Right lobe of liver (tissue), 6 donors: ENCODE measurements at regions not wholly inside any gene's neighbourhood (a gene's known extent, or its start where the extent isn't known, plus 50 kb on each side); places are given as distances from the start of the nearest gene placed in this dataset.

Experiments
- ATAC-seq, 4 donors: fragments of 200-7000 bp; cut with Tn5 transposase; one replicate each; pipeline ENCODE4 v1.9.1; 2020; ENCODE audit warnings: mild to moderate bottlenecking in 4 of 4, moderate library complexity in 4 of 4
- DNase-seq, 3 donors: peaks; one replicate each; pipeline ENCODE4 v3.0.0-alpha.2; 2020
- H3K27ac ChIP-seq, 3 donors: fragments of 200-600 bp; one replicate each; pipeline ENCODE4 v1.8.0; 2022
- H3K27me3 ChIP-seq, 2 donors: fragments of 200-600 bp; one replicate each; pipeline ENCODE4 v1.8.0; 2022
- H3K36me3 ChIP-seq, 4 donors: fragments of 200-600 bp; sonication (generic) in 1 of 4; one replicate each; pipeline versions ENCODE4 v1.5.1 to v1.8.0; 2017 to 2022; ENCODE audit warnings: control low read depth in 1 of 4
- H3K4me1 ChIP-seq, 4 donors: fragments of 200-600 bp; sonication (generic) in 1 of 4; one replicate each; pipeline versions ENCODE4 v1.5.1 to v1.8.0; 2017 to 2022; ENCODE audit warnings: control low read depth in 1 of 4
- H3K4me3 ChIP-seq, 3 donors: fragments of 200-600 bp; one replicate each; pipeline ENCODE4 v1.8.0; 2022
- H3K9me3 ChIP-seq, 4 donors: fragments of 200-600 bp; sonication (generic) in 1 of 4; one replicate each; pipeline versions ENCODE4 v1.5.1 to v1.8.0; 2017 to 2022; ENCODE audit warnings: control low read depth in 1 of 4
- CTCF ChIP-seq, 4 donors: fragments of 200-600 bp in 3 of 4; fragments of 450-650 bp in 1 of 4; IDR thresholded peaks; one replicate each; pipeline versions ENCODE4 v1.5.1 to v1.8.0; 2016 to 2022; ENCODE audit warnings: antibody characterized with exemption in 4 of 4, mild to moderate bottlenecking in 2 of 4
- POLR2A ChIP-seq: fragments of 450-650 bp; IDR thresholded peaks from one replicate; pipeline ENCODE4 v1.6.1; 2017; ENCODE audit warnings: antibody characterized with exemption, mild to moderate bottlenecking
- WGBS: methylation state at CpG from one replicate; pipeline ENCODE4 v1.1.6; 2018; ENCODE audit warnings: low coverage, low lambda C conversion rate; ENCODE audit not compliant: insufficient coverage; ENCODE audit errors: missing lambda C conversion rate; 5-methylcytosine and 5-hydroxymethylcytosine counted together
- intact Hi-C, 2 donors: fragments of 100-400 bp; cut with DNase I; formaldehyde crosslinking; loops; one replicate each; pipeline versions ENCODE4 v1.11.2 to v1.14.1; 2022
- donor health status: DM: no; HTN: yes; CAD: no.
- donor health status: DM: no; HTN: no; CAD: no.
- donor health status: DM: no; HTN: no; CAD: no.
- donor health status: DM: no; HTN: yes; CAD: no.
- donor health status: DM: no; HTN: yes; CAD: no.

- DNase-seq (no peak), ATAC-seq (no peak)
- no peaks in the 10 kb centered on the region for H3K4me1 ChIP-seq
Measured at GRCh38 chr22:27596133-27596870, 205.3 kb downstream of the MN1 start.

GRCh38 chr22:27597703-27598444, 203.7 kb downstream of the MN1 start:
- peak in 2 of 4 donors; percentile 7 to 8 for TF ChIP-seq CTCF (IDR thresholded peaks at IDR 0.05)
- no peak for TF ChIP-seq POLR2A
- WGBS = 33% methylated on average over 1 of the region's 1 CpG
- H3K27me3 ChIP-seq = no peaks in the 10 kb centered on the region
- DNase-seq (no peak), ATAC-seq (peak in 3 of 4 donors; percentile 40 to 54 (median 53))
- H3K4me3 ChIP-seq = no peak overlapping the region
- no peaks in the 10 kb centered on the region for H3K4me1 ChIP-seq
- intact Hi-C loops = loop anchor here in 1 of 2 donors (10.0 kb wide), 1 partner anchor 193 kb away; no protein-coding TSS in a partner anchor
- H3K27ac ChIP-seq = no peak overlapping the region
- H3K9me3 ChIP-seq = no peaks in the 10 kb centered on the region
- no peaks in the 10 kb centered on the region for H3K36me3 ChIP-seq

More at GRCh38 chr22:27596133-27596870, 205.3 kb downstream of the MN1 start:
- H3K27ac ChIP-seq = no peak overlapping the region
- no peaks in the 10 kb centered on the region for H3K27me3 ChIP-seq
- no peaks in the 10 kb centered on the region for H3K9me3 ChIP-seq
- intact Hi-C loops = loop anchor here in 1 of 2 donors (10.0 kb wide), 1 partner anchor 192 kb away; no protein-coding TSS in a partner anchor
- WGBS = 67% methylated on average over 4 of the region's 8 CpGs
- TF ChIP-seq POLR2A (no peak), CTCF (IDR thresholded peaks at IDR 0.05) (no peak)
- H3K4me3 ChIP-seq = no peak overlapping the region
- no peaks in the 10 kb centered on the region for H3K36me3 ChIP-seq

- no peaks in the 10 kb centered on the region for H3K27me3 ChIP-seq
- no peaks in the 10 kb centered on the region for H3K4me1 ChIP-seq
- WGBS = 25% methylated on average over 1 of the region's 1 CpG
- DNase-seq (no peak), ATAC-seq (no peak)
- TF ChIP-seq CTCF (IDR thresholded peaks at IDR 0.05) = no peak
- no peak for TF ChIP-seq POLR2A
- no peaks in the 10 kb centered on the region for H3K9me3 ChIP-seq
- H3K27ac ChIP-seq = no peak overlapping the region
- intact Hi-C loops = loop anchor here in 1 of 2 donors (10.0 kb wide), 1 partner anchor 194 kb away; no protein-coding TSS in a partner anchor
- no peaks in the 10 kb centered on the region for H3K36me3 ChIP-seq
- H3K4me3 ChIP-seq = no peak overlapping the region
Measured at GRCh38 chr22:27598792-27599191, 202.8 kb downstream of the MN1 start.

- no peak overlapping the region for H3K4me3 ChIP-seq
- H3K27ac ChIP-seq = no peak overlapping the region
- intact Hi-C loops = no loop called here
- no peaks in the 10 kb centered on the region for H3K27me3 ChIP-seq
- WGBS = 63% methylated on average over 9 of the region's 9 CpGs
- TF ChIP-seq POLR2A = no peak
- H3K36me3 ChIP-seq = no peaks in the 10 kb centered on the region
- H3K4me1 ChIP-seq = no peaks in the 10 kb centered on the region
- H3K9me3 ChIP-seq = no peaks in the 10 kb centered on the region
- ATAC-seq (no peak), DNase-seq (no peak)
Measured at GRCh38 chr22:27601195-27601594, 200.4 kb downstream of the MN1 start.

GRCh38 chr22:27602390-27602789, 199.2 kb downstream of the MN1 start:
- Histone ChIP-seq H3K4me3 (no peak overlapping the region), H3K4me1 (no peaks in the 10 kb centered on the region), H3K27ac (no peak overlapping the region), H3K9me3 (no peaks in the 10 kb centered on the region), H3K27me3 (no peaks in the 10 kb centered on the region), H3K36me3 (no peaks in the 10 kb centered on the region)
- WGBS = 51% methylated on average over 6 of the region's 6 CpGs
- no peak for TF ChIP-seq CTCF (IDR thresholded peaks at IDR 0.05)
- no peak for TF ChIP-seq POLR2A
- ATAC-seq (no peak), DNase-seq (no peak)
- intact Hi-C loops = no loop called here
